OCI-LY7 (cell line): ENCODE measurements at regions not wholly inside any gene's neighbourhood (a gene's known extent, or its start where the extent isn't known, plus 50 kb on each side); places are given as distances from the start of the nearest gene placed in this dataset.

Source experiments
- BruUV-seq: library from RNA; stranded (reverse); fragments of 400-500 nt; replicated peaks from 2 replicates; lab custom pipeline; 2021; lab: Mats Ljungman, UMichigan
- CTCF ChIA-PET: fragments of 300-600 bp; sonication (Branson Sonifier 250); formaldehyde crosslinking; loops from one replicate; lab custom pipeline; 2022; ENCODE audit warnings: antibody characterized with exemption; ENCODE audit not compliant: unreplicated experiment; lab: Charles Lee
- POLR2A ChIA-PET: fragments of 300-600 bp; sonication (Branson Sonifier 250); formaldehyde crosslinking; loops from one replicate; lab custom pipeline; 2022; ENCODE audit warnings: antibody characterized with exemption; lab: Charles Lee
- DNase-seq: peaks from one replicate; pipeline ENCODE4 v3.0.0-alpha.2; 2015; ENCODE audit warnings: low spot score
- H2AFZ ChIP-seq: fragments of 200-600 bp; sonication (generic), shearing (Covaris generic); 2 replicates; pipeline ENCODE4 v1.6.1; 2014; ENCODE audit warnings: mild to moderate bottlenecking, antibody characterized with exemption, low read length, moderate library complexity
- H3K27ac ChIP-seq: fragments of 200-600 bp; sonication (generic); 2 replicates; pipeline ENCODE4 v1.5.1; 2014; ENCODE audit warnings: mixed run types, low read depth, mild to moderate bottlenecking, moderate library complexity, low read length, inconsistent platforms; ENCODE audit not compliant: poor library complexity, severe bottlenecking
- H3K36me3 ChIP-seq: fragments of 200-600 bp; sonication (generic); 2 replicates; pipeline ENCODE4 v1.6.1; 2014; ENCODE audit warnings: mild to moderate bottlenecking, antibody characterized with exemption, low read length, moderate library complexity, mixed read lengths; ENCODE audit not compliant: insufficient read depth
- H3K4me1 ChIP-seq: fragments of 200-600 bp; sonication (generic); 2 replicates; pipeline ENCODE4 v1.5.1; 2014; ENCODE audit warnings: mild to moderate bottlenecking, low read length; ENCODE audit not compliant: insufficient read depth, poor library complexity, severe bottlenecking
- H3K4me2 ChIP-seq: fragments of 200-600 bp; sonication (generic); 2 replicates; pipeline ENCODE4 v1.6.1; 2014; ENCODE audit warnings: mild to moderate bottlenecking, low read length
- H3K4me3 ChIP-seq: fragments of 200-600 bp; sonication (generic); 2 replicates; pipeline ENCODE4 v1.5.1; 2014; ENCODE audit warnings: mild to moderate bottlenecking, low read depth, low read length; ENCODE audit not compliant: poor library complexity, severe bottlenecking
- H3K79me2 ChIP-seq: fragments of 200-600 bp; sonication (generic); 2 replicates; pipeline ENCODE4 v1.6.1; 2016; ENCODE audit warnings: low read depth, mild to moderate bottlenecking, low read length, moderate library complexity, mixed read lengths; ENCODE audit not compliant: insufficient read depth
- H3K9me2 ChIP-seq: fragments of 200-600 bp; sonication (generic); 2 replicates; pipeline ENCODE4 v1.6.1; 2016; ENCODE audit warnings: mild to moderate bottlenecking, low read length, mixed read lengths; ENCODE audit not compliant: insufficient read depth
- H3K9me3 ChIP-seq: fragments of 200-600 bp; sonication (generic); 2 replicates; pipeline ENCODE4 v1.6.1; 2014; ENCODE audit warnings: mild to moderate bottlenecking, mixed run types, low read length, mixed read lengths
- H4K20me1 ChIP-seq: fragments of 200-600 bp; sonication (generic); 2 replicates; pipeline ENCODE4 v1.6.1; 2014; ENCODE audit warnings: mild to moderate bottlenecking, antibody characterized with exemption, low read length, moderate library complexity, mixed read lengths; ENCODE audit not compliant: insufficient read depth
- EZH2phosphoT487 ChIP-seq: fragments of 200-600 bp; sonication (generic); IDR thresholded peaks from 2 replicates; pipeline ENCODE4 v1.6.1; 2018; ENCODE audit warnings: low read depth, borderline replicate concordance, mild to moderate bottlenecking, mixed run types, antibody characterized with exemption, low read length, moderate library complexity, mixed read lengths
- intact Hi-C: fragments of 100-400 bp; cut with micrococcal nuclease; formaldehyde crosslinking; loops from one replicate; pipeline ENCODE4 v1.10.0; 2022; ENCODE audit not compliant: unreplicated experiment
- TF ChIP-seq, protein P1 (sequence below): fragments of 200-600 bp; sonication (generic); conservative IDR thresholded peaks from 2 replicates; pipeline ENCODE4 v1.5.1; 2014; ENCODE audit warnings: mild to moderate bottlenecking, antibody characterized with exemption, low read length, moderate library complexity, mixed read lengths

DNA sequence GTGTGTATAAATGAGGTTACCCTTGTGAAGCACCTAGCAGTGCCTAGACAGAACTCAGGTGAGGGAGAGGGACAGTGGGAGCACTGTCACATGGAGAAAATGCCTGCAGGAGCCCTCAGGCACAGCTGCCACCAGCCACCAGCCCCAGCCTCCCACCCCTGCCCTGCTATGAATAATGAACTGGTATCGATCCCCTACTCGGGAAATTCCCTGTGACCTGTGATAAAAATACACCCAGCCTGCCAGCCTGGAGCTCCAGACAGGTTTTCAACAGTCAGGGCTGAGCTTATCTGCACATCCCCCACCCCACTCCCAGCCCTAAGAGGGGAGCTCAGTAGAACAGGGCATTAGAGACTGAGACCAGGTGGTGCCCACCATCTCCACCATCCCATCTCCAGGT lies 159.6 kb upstream of the PJA1 start:
- H4K20me1 ChIP-seq, result no peaks in the 10 kb centered on the region
- no peaks in the 10 kb centered on the region for H3K4me1 ChIP-seq
- POLR2A ChIA-PET, result no interaction called here
- intact Hi-C loops, result no loop called here
- H3K4me2 ChIP-seq, result no peak overlapping the region
- no peak overlapping the region for H3K27ac ChIP-seq
- TF ChIP-seq, protein P1, sequence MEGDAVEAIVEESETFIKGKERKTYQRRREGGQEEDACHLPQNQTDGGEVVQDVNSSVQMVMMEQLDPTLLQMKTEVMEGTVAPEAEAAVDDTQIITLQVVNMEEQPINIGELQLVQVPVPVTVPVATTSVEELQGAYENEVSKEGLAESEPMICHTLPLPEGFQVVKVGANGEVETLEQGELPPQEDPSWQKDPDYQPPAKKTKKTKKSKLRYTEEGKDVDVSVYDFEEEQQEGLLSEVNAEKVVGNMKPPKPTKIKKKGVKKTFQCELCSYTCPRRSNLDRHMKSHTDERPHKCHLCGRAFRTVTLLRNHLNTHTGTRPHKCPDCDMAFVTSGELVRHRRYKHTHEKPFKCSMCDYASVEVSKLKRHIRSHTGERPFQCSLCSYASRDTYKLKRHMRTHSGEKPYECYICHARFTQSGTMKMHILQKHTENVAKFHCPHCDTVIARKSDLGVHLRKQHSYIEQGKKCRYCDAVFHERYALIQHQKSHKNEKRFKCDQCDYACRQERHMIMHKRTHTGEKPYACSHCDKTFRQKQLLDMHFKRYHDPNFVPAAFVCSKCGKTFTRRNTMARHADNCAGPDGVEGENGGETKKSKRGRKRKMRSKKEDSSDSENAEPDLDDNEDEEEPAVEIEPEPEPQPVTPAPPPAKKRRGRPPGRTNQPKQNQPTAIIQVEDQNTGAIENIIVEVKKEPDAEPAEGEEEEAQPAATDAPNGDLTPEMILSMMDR, result no peak
- TF ChIP-seq EZH2phosphoT487, result no peak
- H2AFZ ChIP-seq, result no peak overlapping the region
- no peak for DNase-seq
- H3K9me2 ChIP-seq, result no peaks in the 10 kb centered on the region
- BruUV-seq, result no TSS peak
- CTCF ChIA-PET, result no interaction called here
- no peaks in the 10 kb centered on the region for H3K36me3 ChIP-seq
- no peaks in the 10 kb centered on the region for H3K79me2 ChIP-seq
- H3K9me3 ChIP-seq, result no peaks in the 10 kb centered on the region
- H3K4me3 ChIP-seq, result no peak overlapping the region

DNA sequence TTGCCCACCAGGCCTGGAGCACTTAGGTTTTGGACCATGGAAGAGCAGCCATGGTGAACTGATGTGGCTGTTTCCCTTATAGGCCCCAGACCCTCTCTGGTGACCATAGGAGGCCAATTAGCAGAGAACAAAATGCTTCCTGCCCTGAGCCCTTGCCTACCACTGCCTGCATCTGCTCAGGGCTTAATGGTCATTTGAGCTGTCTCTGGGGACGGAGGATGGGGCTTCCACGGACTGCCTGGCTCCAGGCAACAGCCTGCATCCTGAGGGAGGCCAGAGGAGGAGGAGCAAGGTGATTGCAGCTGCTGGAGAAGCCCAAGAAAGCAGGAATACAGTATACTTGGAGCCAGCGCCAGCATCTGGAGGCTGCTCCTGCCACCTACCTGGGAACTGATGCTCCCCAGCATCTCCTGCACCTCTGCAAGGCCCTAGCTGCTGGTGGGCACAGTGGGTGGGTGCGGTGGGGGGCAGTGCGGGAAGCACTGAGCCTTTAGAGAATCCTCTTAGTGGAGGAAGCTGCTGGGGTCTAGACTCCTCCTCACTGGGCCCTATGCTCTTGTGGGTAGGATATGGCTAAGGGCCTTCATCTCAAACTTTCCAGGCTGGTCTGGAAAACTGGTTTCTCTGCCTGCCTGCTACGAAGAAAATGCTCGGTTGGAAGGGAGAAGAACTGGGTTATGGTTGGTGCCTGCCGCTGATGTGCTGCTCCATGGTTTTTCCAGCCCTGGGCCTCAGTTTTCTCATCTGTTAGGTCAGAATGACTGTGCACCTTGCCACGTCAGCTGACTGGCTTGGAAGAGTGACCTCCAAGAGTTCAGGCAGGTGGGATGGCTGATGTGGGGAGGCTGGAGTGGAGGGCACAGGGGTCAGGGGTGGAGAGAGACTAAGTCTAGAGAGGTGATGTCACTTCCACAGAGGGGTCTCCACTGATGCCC lies 158.8 kb upstream of the PJA1 start:
- TF ChIP-seq, protein P1, result no peak
- no peak for TF ChIP-seq EZH2phosphoT487
- POLR2A ChIA-PET, result no interaction called here
- H3K79me2 ChIP-seq, result no peaks in the 10 kb centered on the region
- DNase-seq, result no peak
- no peaks in the 10 kb centered on the region for H3K9me2 ChIP-seq
- no peaks in the 10 kb centered on the region for H3K9me3 ChIP-seq
- no peaks in the 10 kb centered on the region for H4K20me1 ChIP-seq
- no peak overlapping the region for H3K4me2 ChIP-seq
- BruUV-seq, result no TSS peak
- CTCF ChIA-PET, result no interaction called here
- H3K4me1 ChIP-seq, result no peaks in the 10 kb centered on the region
- no peak overlapping the region for H2AFZ ChIP-seq
- intact Hi-C loops, result no loop called here
- H3K36me3 ChIP-seq, result no peaks in the 10 kb centered on the region
- no peak overlapping the region for H3K4me3 ChIP-seq
- H3K27ac ChIP-seq, result no peak overlapping the region

DNA sequence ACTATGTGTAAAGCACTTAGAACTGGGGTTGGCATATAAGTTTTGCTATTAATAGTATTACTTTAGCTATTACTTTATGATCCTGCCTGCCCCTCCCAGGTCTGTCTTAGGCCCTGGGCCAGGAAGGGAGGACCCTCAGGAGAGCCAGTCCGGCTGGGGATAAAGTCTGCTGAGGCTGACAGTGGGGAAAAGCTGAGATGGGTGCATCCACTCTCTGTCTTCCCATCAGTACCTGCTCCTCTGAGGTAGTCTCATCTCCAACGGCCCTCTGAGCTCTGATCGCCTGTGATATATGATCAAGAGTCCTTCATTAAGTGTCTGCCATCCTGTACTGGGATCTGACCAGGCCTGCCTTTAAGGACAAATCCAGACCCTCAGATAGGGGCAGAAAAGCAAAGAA lies 156.5 kb upstream of the PJA1 start:
- Histone ChIP-seq H2AFZ (no peak overlapping the region), H3K9me3 (no peaks in the 10 kb centered on the region), H3K36me3 (no peaks in the 10 kb centered on the region), H3K4me3 (no peak overlapping the region), H3K27ac (no peak overlapping the region), H4K20me1 (no peaks in the 10 kb centered on the region), H3K4me1 (no peaks in the 10 kb centered on the region), H3K79me2 (no peaks in the 10 kb centered on the region), H3K4me2 (no peak overlapping the region), H3K9me2 (no peaks in the 10 kb centered on the region)
- TF ChIP-seq, protein P1, result no peak
- TF ChIP-seq EZH2phosphoT487, result no peak
- ChIA-PET POLR2A (interaction anchor here (0.6 kb wide), 1 partner anchor 158 kb away, joined by 3 read pairs; no protein-coding TSS in a partner anchor), CTCF (no interaction called here)
- BruUV-seq, result no TSS peak
- intact Hi-C loops, result no loop called here
- no peak for DNase-seq
